Fibroblast of lung (primary cell): ENCODE measurements at regions not wholly inside any gene's neighbourhood (a gene's known extent, or its start where the extent isn't known, plus 50 kb on each side); places are given as distances from the start of the nearest gene placed in this dataset.

Source experiments
- DNase-seq, 2 donors: peaks; one replicate each; pipeline versions ENCODE4 v3.0.0 to v3.0.0-alpha.2; 2010; ENCODE audit warnings: low read depth in 2 of 2
- H2AFZ ChIP-seq: 2 replicates; pipeline ENCODE4 v1.5.1; 2012; ENCODE audit warnings: low read length, control low read depth, inconsistent platforms
- H3K27ac ChIP-seq: 2 replicates; pipeline ENCODE4 v1.5.1; 2011; ENCODE audit warnings: low read length, control low read depth; ENCODE audit not compliant: insufficient read depth
- H3K27me3 ChIP-seq: 2 replicates; pipeline ENCODE4 v1.5.1; 2011; ENCODE audit warnings: mild to moderate bottlenecking, low read length; ENCODE audit not compliant: control insufficient read depth, insufficient read depth
- H3K36me3 ChIP-seq: 2 replicates; pipeline ENCODE4 v1.5.1; 2011; ENCODE audit warnings: low read length; ENCODE audit not compliant: control insufficient read depth, insufficient read depth
- H3K4me1 ChIP-seq: 2 replicates; pipeline ENCODE4 v1.5.1; 2011; ENCODE audit warnings: low read length; ENCODE audit not compliant: control insufficient read depth, insufficient read depth; ENCODE audit errors: extremely low read depth
- H3K4me2 ChIP-seq: 2 replicates; pipeline ENCODE4 v1.5.1; 2011; ENCODE audit warnings: low read length, control low read depth; ENCODE audit not compliant: insufficient read depth; ENCODE audit errors: extremely low read depth
- H3K4me3 ChIP-seq, 4 experiments: fragments of 200-600 bp in 1 of 4; sonication (generic) in 1 of 4; replicated peaks in 1 of 4; 2 replicates each; pipeline ENCODE4 v1.5.1; 2011 to 2016; ENCODE audit warnings: low read length in 4 of 4, low read depth in 3 of 4, mild to moderate bottlenecking in 3 of 4, control low read depth in 2 of 4, inconsistent platforms in 1 of 4, mixed read lengths in 1 of 4; ENCODE audit not compliant: insufficient read depth in 1 of 4; ENCODE audit errors: control extremely low read depth in 1 of 4
- H3K79me2 ChIP-seq: 2 replicates; pipeline ENCODE4 v1.5.1; 2012; ENCODE audit warnings: mild to moderate bottlenecking, low read length, inconsistent platforms; ENCODE audit not compliant: control insufficient read depth, insufficient read depth
- H3K9ac ChIP-seq: 2 replicates; pipeline ENCODE4 v1.5.1; 2011; ENCODE audit warnings: mild to moderate bottlenecking, low read length, control low read depth; ENCODE audit not compliant: insufficient read depth
- H3K9me3 ChIP-seq: 2 replicates; pipeline ENCODE4 v1.5.1; 2012; ENCODE audit warnings: low read depth, low read length; ENCODE audit not compliant: control insufficient read depth, insufficient read depth
- H4K20me1 ChIP-seq: 2 replicates; pipeline ENCODE4 v1.5.1; 2011; ENCODE audit warnings: low read length; ENCODE audit not compliant: control insufficient read depth, insufficient read depth; ENCODE audit errors: extremely low read depth
- CTCF ChIP-seq, 2 donors: IDR thresholded peaks in 1 of 2; conservative IDR thresholded peaks in 1 of 2; 1 replicate in 1 of 2; 2 replicates in 1 of 2; pipeline ENCODE4 v1.5.1; 2011 to 2012; ENCODE audit warnings: low read length in 2 of 2, control low read depth in 1 of 2, inconsistent platforms in 1 of 2, low read depth in 1 of 2, mild to moderate bottlenecking in 1 of 2
- EZH2 ChIP-seq: IDR thresholded peaks from 2 replicates; pipeline ENCODE4 v1.5.1; 2012; ENCODE audit warnings: low read length, control low read depth, mild to moderate bottlenecking; ENCODE audit errors: missing control alignments

GRCh38 chr22:48808038-48808960 is 1019.4 kb downstream of the BRD1 start:
- Histone ChIP-seq H3K79me2 (no peaks in the 10 kb centered on the region), H3K27me3 (no peaks in the 10 kb centered on the region), H2AFZ (no peak overlapping the region), H3K4me1 (no peaks in the 10 kb centered on the region), H3K4me3 (no peak overlapping the region), H3K4me2 (no peak overlapping the region), H3K9ac (no peak overlapping the region), H4K20me1 (no peaks in the 10 kb centered on the region), H3K9me3 (no peaks in the 10 kb centered on the region), H3K36me3 (no peaks in the 10 kb centered on the region), H3K27ac (no peak overlapping the region)
- no peak for DNase-seq
- TF ChIP-seq CTCF (conservative IDR thresholded peaks at IDR 0.05 in 1 of 2, IDR thresholded peaks at IDR 0.05 in 1 of 2; ENCODE audit: low read depth in 1 of 2, low read length in 2 of 2) (no peak), EZH2 (no peak)

GRCh38 chr22:48807155-48807554 is 1020.5 kb downstream of the BRD1 start:
- Histone ChIP-seq H4K20me1 (no peaks in the 10 kb centered on the region), H3K79me2 (no peaks in the 10 kb centered on the region), H3K4me3 (no peak overlapping the region), H3K27ac (no peak overlapping the region), H3K9ac (no peak overlapping the region), H3K36me3 (no peaks in the 10 kb centered on the region), H3K4me1 (no peaks in the 10 kb centered on the region), H3K27me3 (no peaks in the 10 kb centered on the region), H2AFZ (no peak overlapping the region), H3K4me2 (no peak overlapping the region), H3K9me3 (no peaks in the 10 kb centered on the region)
- DNase-seq = peak in 1 of 2 donors; percentile 3
- no peak for TF ChIP-seq EZH2
- no peak for TF ChIP-seq CTCF (conservative IDR thresholded peaks at IDR 0.05 in 1 of 2, IDR thresholded peaks at IDR 0.05 in 1 of 2; ENCODE audit: low read depth in 1 of 2, low read length in 2 of 2)

- Histone ChIP-seq H3K36me3 (no peaks in the 10 kb centered on the region), H3K4me1 (no peaks in the 10 kb centered on the region), H3K4me3 (no peak overlapping the region), H3K9me3 (no peaks in the 10 kb centered on the region), H3K4me2 (no peak overlapping the region), H3K79me2 (no peaks in the 10 kb centered on the region), H3K27ac (no peak overlapping the region), H4K20me1 (no peaks in the 10 kb centered on the region), H2AFZ (no peak overlapping the region), H3K27me3 (no peaks in the 10 kb centered on the region), H3K9ac (no peak overlapping the region)
- TF ChIP-seq CTCF (conservative IDR thresholded peaks at IDR 0.05 in 1 of 2, IDR thresholded peaks at IDR 0.05 in 1 of 2; ENCODE audit: low read depth in 1 of 2, low read length in 2 of 2) = no peak
- no peak for TF ChIP-seq EZH2
- no peak for DNase-seq
Measured at GRCh38 chr22:48806227-48806781, 1021.4 kb downstream of the BRD1 start.
